Activated CD4-positive, alpha-beta T cell treated with anti-CD3 and anti-CD28 coated beads for 36 hours (primary cell): ENCODE measurements at regions not wholly inside any gene's neighbourhood (a gene's known extent, or its start where the extent isn't known, plus 50 kb on each side); places are given as distances from the start of the nearest gene placed in this dataset.
"Not testable (repeated sequence)": the region's sequence is repeated elsewhere in the genome, so short reads cannot be mapped to it uniquely, and the experiment has no call there.

Experiments used
- ATAC-seq: fragments of 200-7000 bp; cut with Tn5 transposase; one replicate; pipeline ENCODE4 v1.10.0; 2021; ENCODE audit warnings: mild to moderate bottlenecking, moderate library complexity
- CTCF ChIA-PET: fragments of 350-600 bp; sonication (Branson Sonifier 250); formaldehyde crosslinking; loops from one replicate; lab custom pipeline; 2021; ENCODE audit warnings: antibody characterized with exemption; lab: Charles Lee
- POLR2A ChIA-PET: fragments of 350-600 bp; sonication (Branson Sonifier 250); formaldehyde crosslinking; loops from one replicate; lab custom pipeline; 2021; ENCODE audit warnings: antibody characterized with exemption, inconsistent platforms; lab: Charles Lee
- DNase-seq: peaks from one replicate; pipeline ENCODE4 v3.0.0-alpha.2; 2020
- H3K27ac Mint-ChIP-seq: one replicate; pipeline ENCODE4 v1.8.0; 2021; ENCODE audit warnings: mixed read lengths
- H3K27me3 Mint-ChIP-seq: one replicate; pipeline ENCODE4 v1.8.0; 2021; ENCODE audit warnings: mixed read lengths
- H3K36me3 Mint-ChIP-seq: one replicate; pipeline ENCODE4 v1.8.0; 2021; ENCODE audit warnings: low read depth, mixed read lengths
- H3K4me1 Mint-ChIP-seq: one replicate; pipeline ENCODE4 v1.8.0; 2021; ENCODE audit warnings: mixed read lengths
- H3K4me3 Mint-ChIP-seq: one replicate; pipeline ENCODE4 v1.8.0; 2021; ENCODE audit warnings: mild to moderate bottlenecking, moderate library complexity, mixed read lengths
- H3K9me3 Mint-ChIP-seq: one replicate; pipeline ENCODE4 v1.8.0; 2021; ENCODE audit warnings: low read depth, mixed read lengths
- intact Hi-C, 2 experiments: fragments of 100-400 bp; cut with DNase I in 1 of 2; cut with micrococcal nuclease in 1 of 2; formaldehyde crosslinking; loops; one replicate each; pipeline versions ENCODE4 v1.14.2 to v1.15.1; 2022 to 2024; cut with DNase I, micrococcal nuclease

DNA sequence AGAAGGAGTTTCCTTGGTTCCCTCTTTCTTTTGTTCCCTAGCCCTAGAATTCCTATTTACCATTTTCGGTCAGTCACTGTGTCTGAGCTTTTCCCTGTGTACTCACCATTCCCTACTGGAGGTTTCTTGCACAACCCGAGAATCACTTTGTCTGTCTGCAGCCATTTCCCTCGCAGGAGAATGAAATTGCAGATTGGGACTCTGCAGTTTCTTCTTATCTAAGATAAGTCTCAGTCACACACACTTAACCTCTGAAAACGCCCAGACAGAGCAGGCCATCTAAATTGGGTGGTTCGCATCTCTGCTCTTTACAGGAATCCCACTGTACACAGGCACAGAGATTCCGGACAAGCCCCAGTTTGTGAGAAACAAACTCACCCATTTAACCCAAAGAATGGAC, 58.6 kb upstream of the CNTNAP2 start:
- Mint-ChIP-seq H3K27ac (no peak overlapping the region), H3K36me3 (no peaks in the 10 kb centered on the region), H3K4me1 (no peaks in the 10 kb centered on the region), H3K9me3 (peaks cover 3% of the 10 kb centered on the region), H3K4me3 (no peak overlapping the region), H3K27me3 (no peaks in the 10 kb centered on the region)
- DNase-seq (no peak), ATAC-seq (no peak)
- ChIA-PET POLR2A (no interaction called here), CTCF (no interaction called here)
- intact Hi-C loops, result no loop called here

DNA sequence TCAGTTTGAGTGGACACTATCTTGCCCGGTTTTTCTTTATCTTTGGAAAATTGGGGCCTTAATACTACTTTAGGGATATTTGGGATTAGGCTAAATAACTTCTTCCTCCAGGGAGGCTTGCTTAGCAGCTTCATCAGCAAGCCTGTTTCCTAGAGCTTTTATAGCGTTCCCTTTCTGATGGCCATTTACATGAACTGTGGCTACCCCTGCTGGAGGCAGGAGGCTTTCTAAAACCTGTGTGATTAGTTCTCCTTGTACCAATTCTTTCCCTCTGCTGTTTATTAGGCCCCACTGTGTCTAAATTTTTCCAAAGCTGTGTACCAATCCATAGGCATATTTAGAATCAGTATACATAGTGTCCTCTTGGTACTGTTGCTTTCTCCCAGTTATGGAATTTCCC, 61.7 kb upstream of the CNTNAP2 start:
- Mint-ChIP-seq H3K4me1 (no peaks in the 10 kb centered on the region), H3K27me3 (no peaks in the 10 kb centered on the region), H3K36me3 (no peaks in the 10 kb centered on the region), H3K4me3 (no peak overlapping the region), H3K27ac (no peak overlapping the region), H3K9me3 (peaks cover 4% of the 10 kb centered on the region)
- ATAC-seq (no peak), DNase-seq (no peak)
- POLR2A ChIA-PET, result no interaction called here
- CTCF ChIA-PET, result no interaction called here
- intact Hi-C loops, result no loop called here

DNA sequence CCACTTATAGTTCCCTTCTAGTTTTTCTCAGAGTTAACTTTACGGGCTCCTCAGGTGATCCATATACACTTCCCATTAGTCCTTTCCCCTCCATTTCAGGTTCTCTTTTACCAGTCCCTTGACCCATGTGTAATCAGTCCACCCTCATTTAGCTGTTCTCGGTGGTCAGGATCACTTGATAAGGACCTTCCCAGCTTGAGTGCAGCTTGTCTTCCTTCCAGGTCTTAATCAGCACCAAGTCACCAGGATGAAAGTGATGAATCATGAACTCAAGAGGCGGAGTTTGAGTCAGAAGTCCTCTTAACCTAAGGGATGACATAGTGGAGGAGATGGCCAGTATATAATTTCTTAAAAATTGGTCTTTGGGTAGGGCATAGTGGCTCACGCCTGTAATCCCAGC, 63.1 kb upstream of the CNTNAP2 start:
- no peaks in the 10 kb centered on the region for H3K36me3 Mint-ChIP-seq
- H3K4me1 Mint-ChIP-seq, result no peaks in the 10 kb centered on the region
- H3K27ac Mint-ChIP-seq, result no peak overlapping the region
- intact Hi-C loops, result no loop called here
- ChIA-PET POLR2A (no interaction called here), CTCF (no interaction called here)
- peaks cover 4% of the 10 kb centered on the region for H3K9me3 Mint-ChIP-seq
- no peak overlapping the region for H3K4me3 Mint-ChIP-seq
- no peaks in the 10 kb centered on the region for H3K27me3 Mint-ChIP-seq
- DNase-seq (no peak), ATAC-seq (no peak)

DNA sequence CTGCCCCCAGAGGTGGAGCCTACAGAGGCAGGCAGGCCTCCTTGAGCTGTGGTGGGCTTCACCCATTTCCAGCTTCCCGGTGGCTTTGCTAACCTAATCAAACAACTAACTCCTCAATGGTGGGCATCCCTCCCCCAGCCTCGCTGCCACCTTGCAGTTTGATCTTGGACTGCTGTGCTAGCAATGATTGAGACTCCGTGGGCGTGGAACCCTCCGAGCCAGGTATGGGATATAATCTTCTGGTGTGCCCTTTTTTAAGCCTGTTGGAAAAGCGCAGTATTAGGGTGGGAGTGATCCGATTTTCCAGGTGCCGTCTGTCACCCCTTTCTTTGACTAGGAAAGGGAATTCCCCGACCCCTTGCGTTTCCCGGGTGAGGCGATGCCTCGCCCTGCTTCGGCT, 73.3 kb upstream of the CNTNAP2 start:
- ATAC-seq, intact Hi-C loops, H3K4me1 Mint-ChIP-seq, POLR2A ChIA-PET, H3K4me3 Mint-ChIP-seq, CTCF ChIA-PET, DNase-seq, H3K36me3 Mint-ChIP-seq, H3K9me3 Mint-ChIP-seq, H3K27ac Mint-ChIP-seq, H3K27me3 Mint-ChIP-seq: not testable (repeated sequence)

DNA sequence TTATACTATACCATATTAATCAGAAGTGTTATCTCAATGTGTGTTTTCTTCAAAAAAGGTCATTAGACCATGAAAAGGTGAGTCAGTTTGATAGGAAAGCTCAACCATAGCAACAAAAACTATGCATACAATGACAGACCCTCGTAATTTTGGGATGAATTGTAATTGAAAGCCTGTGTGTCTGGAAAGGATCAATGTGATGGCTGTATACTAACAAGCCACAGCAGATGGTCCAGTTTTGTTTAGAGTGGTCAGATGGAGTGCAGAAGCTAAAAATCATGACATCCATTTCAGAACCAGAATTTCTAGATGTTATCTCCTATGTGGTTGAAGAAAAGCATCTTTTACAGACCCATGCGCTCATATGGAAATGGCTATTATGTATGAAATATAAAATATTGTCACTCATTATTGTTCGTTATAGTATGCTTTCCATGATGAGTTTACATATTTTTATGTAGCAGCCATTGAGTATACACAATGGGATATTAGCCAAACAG, 88.3 kb upstream of the CNTNAP2 start:
- Mint-ChIP-seq H3K9me3 (peaks cover 10% of the 10 kb centered on the region), H3K27ac (no peak overlapping the region), H3K4me1 (no peaks in the 10 kb centered on the region), H3K36me3 (no peaks in the 10 kb centered on the region), H3K27me3 (no peaks in the 10 kb centered on the region), H3K4me3 (no peak overlapping the region)
- ATAC-seq (no peak), DNase-seq (no peak)
- ChIA-PET POLR2A (no interaction called here), CTCF (no interaction called here)
- intact Hi-C loops, result loop anchor here in 1 of 2 experiments (10.0 kb wide), 1 partner anchor 266 kb away; no protein-coding TSS in a partner anchor

DNA sequence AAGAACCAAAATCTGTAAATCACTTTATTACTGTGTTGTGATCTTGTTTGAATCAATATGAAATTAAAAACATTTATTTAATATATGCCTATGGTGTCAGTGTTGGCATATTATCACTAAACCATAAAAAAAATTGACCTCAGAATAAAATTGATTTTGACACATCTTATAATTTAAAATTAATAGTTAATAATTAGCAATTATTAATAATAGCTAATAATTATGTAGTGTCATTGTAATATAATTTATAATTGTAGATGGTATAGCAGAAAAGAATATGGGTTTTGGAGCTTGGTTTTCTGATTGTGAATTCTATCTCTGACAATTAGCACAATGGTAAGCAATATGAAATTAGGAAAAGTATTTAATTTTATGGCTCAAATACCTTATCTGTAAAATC, 89.4 kb upstream of the CNTNAP2 start:
- intact Hi-C loops, result loop anchor here in 1 of 2 experiments (10.0 kb wide), 1 partner anchor 268 kb away; no protein-coding TSS in a partner anchor
- Mint-ChIP-seq H3K4me1 (no peaks in the 10 kb centered on the region), H3K27ac (no peak overlapping the region), H3K9me3 (peaks cover 11% of the 10 kb centered on the region), H3K27me3 (no peaks in the 10 kb centered on the region), H3K36me3 (no peaks in the 10 kb centered on the region), H3K4me3 (no peak overlapping the region)
- CTCF ChIA-PET, result no interaction called here
- POLR2A ChIA-PET, result no interaction called here
- DNase-seq (no peak), ATAC-seq (no peak)

DNA sequence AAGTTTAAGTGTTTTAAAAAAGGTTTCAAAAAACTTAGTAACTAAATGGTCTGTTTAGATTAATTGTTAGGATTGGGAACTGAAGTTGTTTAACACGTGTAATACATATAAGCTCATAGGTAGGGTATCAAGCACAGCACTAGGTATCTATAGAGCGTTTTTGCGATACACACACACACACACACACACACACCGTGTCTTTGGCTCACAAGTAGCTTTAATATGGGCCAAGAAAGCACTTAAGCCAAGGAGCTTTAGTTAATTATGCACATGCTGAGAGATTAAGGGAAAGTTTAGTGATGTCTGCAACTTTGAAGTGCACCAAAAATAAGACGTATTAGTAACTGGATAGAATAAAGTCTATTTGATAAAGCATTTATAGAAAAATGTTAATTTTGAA, 93.8 kb upstream of the CNTNAP2 start:
- no peaks in the 10 kb centered on the region for H3K4me1 Mint-ChIP-seq
- peaks cover 13% of the 10 kb centered on the region for H3K9me3 Mint-ChIP-seq
- ChIA-PET POLR2A (no interaction called here), CTCF (no interaction called here)
- ATAC-seq (no peak), DNase-seq (no peak)
- no peak overlapping the region for H3K27ac Mint-ChIP-seq
- intact Hi-C loops, result loop anchor here in 1 of 2 experiments (10.0 kb wide), 1 partner anchor 272 kb away; no protein-coding TSS in a partner anchor
- H3K27me3 Mint-ChIP-seq, result no peaks in the 10 kb centered on the region
- H3K4me3 Mint-ChIP-seq, result no peak overlapping the region
- H3K36me3 Mint-ChIP-seq, result no peaks in the 10 kb centered on the region

DNA sequence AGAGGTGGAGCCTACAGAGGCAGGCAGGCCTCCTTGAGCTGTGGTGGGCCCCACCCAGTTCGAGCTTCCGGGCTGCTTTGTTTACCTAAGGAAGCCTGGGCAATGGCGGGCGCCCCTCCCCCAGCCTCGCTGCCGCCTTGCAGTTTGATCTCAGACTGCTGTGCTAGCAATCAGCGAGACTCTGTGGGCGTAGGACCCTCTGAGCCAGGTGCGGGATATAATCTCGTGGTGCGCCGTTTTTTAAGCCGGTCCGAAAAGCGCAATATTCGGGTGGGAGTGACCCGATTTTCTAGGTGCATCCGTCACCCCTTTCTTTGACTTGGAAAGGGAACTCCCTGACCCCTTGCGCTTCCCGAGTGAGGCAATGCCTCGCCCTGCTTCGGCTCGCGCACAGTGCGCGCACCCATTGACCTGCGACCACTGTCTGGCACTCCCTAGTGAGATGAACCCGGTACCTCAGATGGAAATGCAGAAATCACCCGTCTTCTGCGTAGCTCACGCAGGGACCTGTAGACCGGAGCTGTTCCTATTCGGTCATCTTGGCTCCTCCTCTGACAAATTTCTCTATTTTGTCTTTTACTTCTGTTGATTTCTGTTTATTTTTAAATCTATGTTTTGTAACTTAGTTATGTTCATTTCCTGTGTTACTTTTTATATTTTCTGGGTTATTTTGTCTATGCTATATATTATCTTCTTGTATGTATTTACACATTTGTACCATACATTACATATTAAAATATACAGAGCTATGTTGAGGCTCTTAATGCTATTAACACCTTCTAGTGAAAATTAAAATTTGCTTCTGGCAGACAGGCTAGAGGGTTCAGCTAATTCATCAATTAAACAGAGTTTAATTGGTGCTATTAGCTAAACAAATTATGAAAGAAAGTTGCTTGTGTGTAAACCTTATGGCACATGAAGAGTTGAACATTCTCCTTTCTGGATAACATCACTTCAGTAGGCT, 97.3 kb upstream of the CNTNAP2 start:
- H3K4me3 Mint-ChIP-seq, DNase-seq, H3K27me3 Mint-ChIP-seq, CTCF ChIA-PET, H3K27ac Mint-ChIP-seq, H3K9me3 Mint-ChIP-seq, H3K36me3 Mint-ChIP-seq, H3K4me1 Mint-ChIP-seq, POLR2A ChIA-PET, ATAC-seq: not testable (repeated sequence)
- intact Hi-C loops, result loop anchor here in 1 of 2 experiments (10.0 kb wide), 1 partner anchor 275 kb away; no protein-coding TSS in a partner anchor

DNA sequence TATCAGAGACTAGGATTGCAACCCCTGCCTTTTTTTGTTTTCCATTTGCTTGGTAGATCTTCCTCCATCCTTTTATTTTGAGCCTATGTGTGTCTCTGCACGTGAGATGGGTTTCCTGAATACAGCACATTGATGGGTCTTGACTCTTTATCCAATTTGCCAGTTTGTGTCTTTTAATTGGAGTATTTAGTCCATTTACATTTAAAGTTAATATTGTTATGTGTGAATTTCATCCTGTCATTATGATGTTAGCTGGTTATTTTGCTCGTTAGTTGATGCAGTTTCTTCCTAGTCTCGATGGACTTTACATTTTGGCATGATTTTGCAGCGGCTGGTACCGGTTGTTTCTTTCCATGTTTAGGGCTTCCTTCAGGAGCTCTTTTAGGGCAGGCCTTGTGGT, 99.2 kb upstream of the CNTNAP2 start:
- CTCF ChIA-PET, H3K36me3 Mint-ChIP-seq, intact Hi-C loops, H3K9me3 Mint-ChIP-seq, DNase-seq, H3K4me3 Mint-ChIP-seq, H3K4me1 Mint-ChIP-seq, H3K27ac Mint-ChIP-seq, POLR2A ChIA-PET, H3K27me3 Mint-ChIP-seq, ATAC-seq: not testable (repeated sequence)

DNA sequence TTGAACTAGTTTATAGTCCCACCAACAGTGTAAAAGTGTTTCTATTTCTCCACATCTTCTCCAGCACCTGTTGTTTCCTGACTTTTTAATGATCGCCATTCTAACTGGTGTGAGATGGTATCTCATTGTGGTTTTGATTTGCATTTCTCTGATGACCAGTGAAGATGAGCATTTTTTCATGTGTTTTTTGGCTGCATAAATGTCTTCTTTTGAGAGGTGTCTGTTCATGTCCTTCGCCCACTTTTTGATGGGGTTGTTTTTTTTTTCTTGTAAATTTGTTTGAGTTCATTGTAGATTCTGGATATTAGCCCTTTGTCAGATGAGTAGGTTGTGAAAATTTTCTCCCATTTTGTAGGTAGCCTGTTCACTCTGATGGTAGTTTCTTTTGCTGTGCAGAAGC, 102.4 kb upstream of the CNTNAP2 start:
- POLR2A ChIA-PET, H3K9me3 Mint-ChIP-seq: not testable (repeated sequence)

DNA sequence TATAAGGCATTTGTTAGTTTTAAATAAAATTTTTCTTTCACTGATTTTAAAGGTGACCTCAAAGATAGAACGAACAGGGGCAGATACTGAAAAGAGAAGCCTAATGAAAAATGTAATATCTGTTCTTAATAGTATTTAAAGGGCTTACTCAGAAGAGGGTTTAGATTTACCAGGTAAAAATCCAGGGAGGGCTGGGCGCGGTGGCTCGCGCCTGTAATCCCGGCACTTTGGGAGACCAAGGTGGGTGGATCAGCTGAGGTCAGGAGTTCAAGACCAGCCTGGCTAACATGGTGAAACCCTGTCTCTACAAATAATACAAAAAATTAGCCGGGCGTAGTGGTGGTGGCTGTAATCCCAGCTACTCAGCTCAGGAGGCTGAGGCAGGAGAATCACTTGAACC, 108.3 kb upstream of the CNTNAP2 start:
- no peaks in the 10 kb centered on the region for H3K36me3 Mint-ChIP-seq
- intact Hi-C loops, result no loop called here
- DNase-seq, result no peak
- ChIA-PET CTCF (no interaction called here), POLR2A (no interaction called here)
- no peaks in the 10 kb centered on the region for H3K27me3 Mint-ChIP-seq
- ATAC-seq, result no peak
- H3K4me1 Mint-ChIP-seq, result no peaks in the 10 kb centered on the region
- H3K4me3 Mint-ChIP-seq, result no peak overlapping the region
- no peak overlapping the region for H3K27ac Mint-ChIP-seq
- H3K9me3 Mint-ChIP-seq, result no peaks in the 10 kb centered on the region

More for the DNA sequence above, 102.4 kb upstream of the CNTNAP2 start:
- H3K36me3 Mint-ChIP-seq, CTCF ChIA-PET, intact Hi-C loops, H3K4me1 Mint-ChIP-seq, H3K4me3 Mint-ChIP-seq, DNase-seq, H3K27ac Mint-ChIP-seq, ATAC-seq, H3K27me3 Mint-ChIP-seq: not testable (repeated sequence)

DNA sequence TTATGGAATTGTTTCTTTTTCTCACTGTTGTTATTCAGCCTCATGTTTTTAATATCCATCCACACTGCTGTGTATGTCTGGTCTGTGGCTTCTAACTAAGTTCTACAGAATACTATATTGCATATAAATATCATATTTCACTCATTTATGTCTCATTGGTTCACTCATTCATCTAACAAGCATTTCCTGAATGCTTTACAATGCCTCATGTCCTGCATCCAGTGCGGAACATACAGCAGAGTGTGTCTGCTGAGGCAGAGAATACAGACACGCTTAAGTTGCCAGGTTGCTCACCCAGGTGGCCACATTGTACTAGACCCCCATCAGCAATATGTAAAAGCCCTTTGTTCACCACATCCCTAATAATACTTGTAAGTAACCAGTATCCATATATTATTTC, 111.8 kb upstream of the CNTNAP2 start:
- Mint-ChIP-seq H3K36me3 (no peaks in the 10 kb centered on the region), H3K27ac (no peak overlapping the region), H3K4me1 (no peaks in the 10 kb centered on the region), H3K27me3 (no peaks in the 10 kb centered on the region), H3K4me3 (no peak overlapping the region), H3K9me3 (no peaks in the 10 kb centered on the region)
- POLR2A ChIA-PET, result no interaction called here
- intact Hi-C loops, result no loop called here
- no peak for ATAC-seq
- CTCF ChIA-PET, result no interaction called here
- no peak for DNase-seq
